ENCODE measurements at regions not wholly inside any gene's neighbourhood (a gene's known extent, or its start where the extent isn't known, plus 50 kb on each side); places are given as distances from the start of the nearest gene placed in this dataset.

GRCh38 chr2:117551858-117552257, 262.6 kb upstream of the DDX18 start:
- Mint-ChIP-seq H3K4me1 (peaks cover 10% of the 10 kb centered on the region), H3K9me3 (no peaks in the 10 kb centered on the region), H3K27ac (ENCODE audit: unreplicated experiment) (no peak overlapping the region), H3K27me3 (ENCODE audit: low read depth) (no peaks in the 10 kb centered on the region), H3K4me3 (no peak overlapping the region), H3K36me3 (ENCODE audit: low read depth) (peaks cover 11% of the 10 kb centered on the region)
- DNase-seq (ENCODE audit: low read depth, low spot score), result no peak
- no peak for TF ChIP-seq CTCF (conservative IDR thresholded peaks at IDR 0.05)

GRCh38 chr2:117553448-117553847, 261.0 kb upstream of the DDX18 start:
- Mint-ChIP-seq H3K36me3 (ENCODE audit: low read depth) (peaks cover 10% of the 10 kb centered on the region), H3K27me3 (ENCODE audit: low read depth) (no peaks in the 10 kb centered on the region), H3K27ac (ENCODE audit: unreplicated experiment) (no peak overlapping the region), H3K9me3 (no peaks in the 10 kb centered on the region), H3K4me1 (peaks cover 10% of the 10 kb centered on the region), H3K4me3 (no peak overlapping the region)
- no peak for DNase-seq (ENCODE audit: low read depth, low spot score)
- TF ChIP-seq CTCF (conservative IDR thresholded peaks at IDR 0.05), result no peak

GRCh38 chr2:117555965-117556364, 258.5 kb upstream of the DDX18 start:
- Mint-ChIP-seq H3K27me3 (ENCODE audit: low read depth) (no peaks in the 10 kb centered on the region), H3K4me1 (peaks cover 10% of the 10 kb centered on the region), H3K27ac (ENCODE audit: unreplicated experiment) (no peak overlapping the region), H3K9me3 (no peaks in the 10 kb centered on the region), H3K4me3 (no peak overlapping the region), H3K36me3 (ENCODE audit: low read depth) (peaks cover 3% of the 10 kb centered on the region)
- no peak for TF ChIP-seq CTCF (conservative IDR thresholded peaks at IDR 0.05)
- DNase-seq (ENCODE audit: low read depth, low spot score), result no peak

- peaks cover 10% of the 10 kb centered on the region for H3K4me1 Mint-ChIP-seq
- peaks cover 3% of the 10 kb centered on the region for H3K36me3 Mint-ChIP-seq (ENCODE audit: low read depth)
- H3K9me3 Mint-ChIP-seq, result no peaks in the 10 kb centered on the region
- H3K27ac Mint-ChIP-seq (ENCODE audit: unreplicated experiment), result no peak overlapping the region
- no peaks in the 10 kb centered on the region for H3K27me3 Mint-ChIP-seq (ENCODE audit: low read depth)
- no peak for TF ChIP-seq CTCF (conservative IDR thresholded peaks at IDR 0.05)
- H3K4me3 Mint-ChIP-seq, result no peak overlapping the region
- no peak for DNase-seq (ENCODE audit: low read depth, low spot score)
Measured at GRCh38 chr2:117557626-117558025, 256.9 kb upstream of the DDX18 start.

- H3K9me3 Mint-ChIP-seq, result peaks cover 6% of the 10 kb centered on the region
- H3K27me3 Mint-ChIP-seq (ENCODE audit: low read depth), result no peaks in the 10 kb centered on the region
- H3K4me1 Mint-ChIP-seq, result no peaks in the 10 kb centered on the region
- DNase-seq (ENCODE audit: low read depth, low spot score), result no peak
- H3K36me3 Mint-ChIP-seq (ENCODE audit: low read depth), result peaks cover 23% of the 10 kb centered on the region
- TF ChIP-seq CTCF (conservative IDR thresholded peaks at IDR 0.05), result no peak
- no peak overlapping the region for H3K27ac Mint-ChIP-seq (ENCODE audit: unreplicated experiment)
- no peak overlapping the region for H3K4me3 Mint-ChIP-seq
Measured at GRCh38 chr2:117562654-117563053, 251.8 kb upstream of the DDX18 start.
